ENCODE measurements at regions not wholly inside any gene's neighbourhood (a gene's known extent, or its start where the extent isn't known, plus 50 kb on each side); places are given as distances from the start of the nearest gene placed in this dataset.
"Not testable (repeated sequence)": the region's sequence is repeated elsewhere in the genome, so short reads cannot be mapped to it uniquely, and the experiment has no call there.

GRCh38 chr13:44826591-44827350, 162.5 kb downstream of the NUFIP1 start:
- TF ChIP-seq CTCF (IDR thresholded peaks at IDR 0.05; ENCODE audit: borderline replicate concordance, control extremely low read depth, extremely low read depth, insufficient read depth, missing control alignments): no peak
- in situ Hi-C loops (cut with MboI; ENCODE audit: low sequenced_read_pairs, unreplicated experiment): no loop called here
- DNase-seq (ENCODE audit: low spot score): no peak

- no peak for TF ChIP-seq CTCF (IDR thresholded peaks at IDR 0.05; ENCODE audit: borderline replicate concordance, control extremely low read depth, extremely low read depth, insufficient read depth, missing control alignments)
- in situ Hi-C loops (cut with MboI; ENCODE audit: low sequenced_read_pairs, unreplicated experiment): no loop called here
Observed at GRCh38 chr13:44825953-44826352, 163.3 kb downstream of the NUFIP1 start.

GRCh38 chr13:44823555-44823954, 165.7 kb downstream of the NUFIP1 start:
- in situ Hi-C loops (cut with MboI; ENCODE audit: low sequenced_read_pairs, unreplicated experiment); DNase-seq (ENCODE audit: low spot score): not testable (repeated sequence)

More at GRCh38 chr13:44825953-44826352, 163.3 kb downstream of the NUFIP1 start:
- no peak for DNase-seq (ENCODE audit: low spot score)

GRCh38 chr13:44822291-44822690, 167.0 kb downstream of the NUFIP1 start:
- in situ Hi-C loops (cut with MboI; ENCODE audit: low sequenced_read_pairs, unreplicated experiment): no loop called here
- DNase-seq (ENCODE audit: low spot score): no peak

GRCh38 chr13:44819772-44820171, 169.5 kb downstream of the NUFIP1 start:
- DNase-seq (ENCODE audit: low spot score): no peak
- in situ Hi-C loops (cut with MboI; ENCODE audit: low sequenced_read_pairs, unreplicated experiment): no loop called here
- TF ChIP-seq CTCF (IDR thresholded peaks at IDR 0.05; ENCODE audit: borderline replicate concordance, control extremely low read depth, extremely low read depth, insufficient read depth, missing control alignments): no peak

More at GRCh38 chr13:44822291-44822690, 167.0 kb downstream of the NUFIP1 start:
- TF ChIP-seq CTCF (IDR thresholded peaks at IDR 0.05; ENCODE audit: borderline replicate concordance, control extremely low read depth, extremely low read depth, insufficient read depth, missing control alignments): no peak

- in situ Hi-C loops (cut with MboI; ENCODE audit: low sequenced_read_pairs, unreplicated experiment): no loop called here
- DNase-seq (ENCODE audit: low spot score): peak; percentile 41
Observed at GRCh38 chr13:44819245-44819644, 170.0 kb downstream of the NUFIP1 start.

More at GRCh38 chr13:44819245-44819644, 170.0 kb downstream of the NUFIP1 start:
- no peak for TF ChIP-seq CTCF (IDR thresholded peaks at IDR 0.05; ENCODE audit: borderline replicate concordance, control extremely low read depth, extremely low read depth, insufficient read depth, missing control alignments)

Data from GM13976 (cell line).